Neural progenitor cell (in vitro differentiated cells): ENCODE measurements at regions not wholly inside any gene's neighbourhood (a gene's known extent, or its start where the extent isn't known, plus 50 kb on each side); places are given as distances from the start of the nearest gene placed in this dataset.

Experiments
- DNase-seq: peaks from one replicate; pipeline ENCODE4 v3.0.0-alpha.2; 2016; ENCODE audit warnings: low spot score
- H2AFZ ChIP-seq: fragments of 200-600 bp; sonication (generic); replicated peaks from 2 replicates; pipeline ENCODE4 v1.6.1; 2016; ENCODE audit warnings: antibody characterized with exemption
- H3F3A ChIP-seq: fragments of 200-600 bp; sonication (generic); 2 replicates; pipeline ENCODE4 v1.6.1; 2016; ENCODE audit warnings: antibody characterized with exemption, low read depth
- H3K27ac ChIP-seq: fragments of 200-600 bp; sonication (generic); 2 replicates; pipeline ENCODE4 v1.5.1; 2016; ENCODE audit warnings: mild to moderate bottlenecking
- H3K27me3 ChIP-seq: fragments of 200-600 bp; sonication (generic); 2 replicates; pipeline ENCODE4 v1.6.1; 2016; ENCODE audit warnings: mild to moderate bottlenecking, moderate library complexity
- H3K36me3 ChIP-seq: fragments of 200-600 bp; sonication (generic); 2 replicates; pipeline ENCODE4 v1.5.1; 2016
- H3K4me1 ChIP-seq: fragments of 200-600 bp; sonication (generic); 2 replicates; pipeline ENCODE4 v1.6.1; 2016; ENCODE audit warnings: mixed run types
- H3K4me2 ChIP-seq: fragments of 200-600 bp; sonication (generic); 2 replicates; pipeline ENCODE4 v1.6.1; 2016
- H3K4me3 ChIP-seq: fragments of 200-600 bp; sonication (generic); 2 replicates; pipeline ENCODE4 v1.5.1; 2016
- H3K79me2 ChIP-seq: fragments of 200-600 bp; sonication (generic); 2 replicates; pipeline ENCODE4 v1.6.1; 2016; ENCODE audit warnings: low read depth
- H3K9ac ChIP-seq: fragments of 200-600 bp; sonication (generic); 2 replicates; pipeline ENCODE4 v1.6.1; 2016
- H3K9me3 ChIP-seq: fragments of 200-600 bp; sonication (generic); 2 replicates; pipeline ENCODE4 v1.5.1; 2016; ENCODE audit warnings: low read depth
- H4K20me1 ChIP-seq: fragments of 200-600 bp; sonication (generic); 2 replicates; pipeline ENCODE4 v1.6.1; 2016; ENCODE audit warnings: low read depth
- H3K27ac Mint-ChIP-seq: 3 replicates; pipeline ENCODE4 v1.8.0; 2021; ENCODE audit warnings: mixed read lengths
- H3K27me3 Mint-ChIP-seq: 2 replicates; pipeline ENCODE4 v1.8.0; 2022; ENCODE audit warnings: low read depth, mild to moderate bottlenecking, inconsistent platforms, moderate library complexity, mixed read lengths; ENCODE audit not compliant: insufficient read depth
- H3K36me3 Mint-ChIP-seq: 3 replicates; pipeline ENCODE4 v1.8.0; 2021; ENCODE audit warnings: mixed read lengths
- H3K4me1 Mint-ChIP-seq: 3 replicates; pipeline ENCODE4 v1.8.0; 2021; ENCODE audit warnings: mixed read lengths
- H3K4me3 Mint-ChIP-seq: 3 replicates; pipeline ENCODE4 v1.8.0; 2021; ENCODE audit warnings: mild to moderate bottlenecking, moderate library complexity, mixed read lengths
- H3K9me3 Mint-ChIP-seq: 3 replicates; pipeline ENCODE4 v1.8.0; 2020; ENCODE audit warnings: mixed read lengths
- EZH2 ChIP-seq: fragments of 200-600 bp; sonication (generic); IDR thresholded peaks from 2 replicates; pipeline ENCODE4 v1.6.1; 2017; ENCODE audit warnings: antibody characterized with exemption, mild to moderate bottlenecking, moderate library complexity
- EZH2phosphoT487 ChIP-seq: fragments of 200-600 bp; sonication (generic); IDR thresholded peaks from 2 replicates; pipeline ENCODE4 v1.6.1; 2017; ENCODE audit warnings: antibody characterized with exemption
- TF ChIP-seq, protein P1 (sequence below): fragments of 200-600 bp; sonication (generic); IDR thresholded peaks from 2 replicates; pipeline ENCODE4 v1.5.1; 2017; ENCODE audit warnings: antibody characterized with exemption, mild to moderate bottlenecking

DNA sequence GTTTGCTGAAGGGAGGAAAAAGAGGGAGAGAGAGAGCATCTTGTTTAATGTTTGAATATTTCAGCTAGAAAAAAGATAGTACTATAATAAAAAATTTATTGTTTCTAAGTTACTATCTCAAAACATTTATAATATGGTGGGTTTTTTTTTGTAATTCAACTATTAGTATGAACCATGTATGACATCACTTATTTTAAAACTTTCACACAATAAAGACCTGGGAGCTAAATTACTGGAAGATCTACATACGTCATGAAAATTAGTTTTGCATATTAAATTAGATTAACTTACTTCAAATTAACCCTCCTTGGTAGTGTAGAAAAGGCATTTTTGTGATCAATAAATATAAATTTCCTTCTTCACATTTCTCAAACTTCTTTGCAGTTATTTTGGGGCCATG, 432.0 kb upstream of the SLIT2 start:
- Histone ChIP-seq H3K4me2 (no peak overlapping the region), H3K27ac (no peak overlapping the region), H3K4me3 (no peak overlapping the region), H3K9ac (no peak overlapping the region), H3K4me1 (peaks cover 12% of the 10 kb centered on the region), H3K79me2 (no peaks in the 10 kb centered on the region), H2AFZ (no peak overlapping the region), H3F3A (no peaks in the 10 kb centered on the region), H4K20me1 (no peaks in the 10 kb centered on the region), H3K27me3 (no peaks in the 10 kb centered on the region), H3K36me3 (no peaks in the 10 kb centered on the region), H3K9me3 (no peaks in the 10 kb centered on the region)
- DNase-seq = no peak
- Mint-ChIP-seq H3K9me3 (no peaks in the 10 kb centered on the region), H3K36me3 (no peaks in the 10 kb centered on the region), H3K4me1 (peaks cover 13% of the 10 kb centered on the region), H3K27me3 (peaks cover 3% of the 10 kb centered on the region), H3K4me3 (no peak overlapping the region), H3K27ac (no peak overlapping the region)
- no peak for TF ChIP-seq EZH2phosphoT487
- TF ChIP-seq EZH2 = no peak
- TF ChIP-seq, protein P1, sequence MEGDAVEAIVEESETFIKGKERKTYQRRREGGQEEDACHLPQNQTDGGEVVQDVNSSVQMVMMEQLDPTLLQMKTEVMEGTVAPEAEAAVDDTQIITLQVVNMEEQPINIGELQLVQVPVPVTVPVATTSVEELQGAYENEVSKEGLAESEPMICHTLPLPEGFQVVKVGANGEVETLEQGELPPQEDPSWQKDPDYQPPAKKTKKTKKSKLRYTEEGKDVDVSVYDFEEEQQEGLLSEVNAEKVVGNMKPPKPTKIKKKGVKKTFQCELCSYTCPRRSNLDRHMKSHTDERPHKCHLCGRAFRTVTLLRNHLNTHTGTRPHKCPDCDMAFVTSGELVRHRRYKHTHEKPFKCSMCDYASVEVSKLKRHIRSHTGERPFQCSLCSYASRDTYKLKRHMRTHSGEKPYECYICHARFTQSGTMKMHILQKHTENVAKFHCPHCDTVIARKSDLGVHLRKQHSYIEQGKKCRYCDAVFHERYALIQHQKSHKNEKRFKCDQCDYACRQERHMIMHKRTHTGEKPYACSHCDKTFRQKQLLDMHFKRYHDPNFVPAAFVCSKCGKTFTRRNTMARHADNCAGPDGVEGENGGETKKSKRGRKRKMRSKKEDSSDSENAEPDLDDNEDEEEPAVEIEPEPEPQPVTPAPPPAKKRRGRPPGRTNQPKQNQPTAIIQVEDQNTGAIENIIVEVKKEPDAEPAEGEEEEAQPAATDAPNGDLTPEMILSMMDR = no peak

DNA sequence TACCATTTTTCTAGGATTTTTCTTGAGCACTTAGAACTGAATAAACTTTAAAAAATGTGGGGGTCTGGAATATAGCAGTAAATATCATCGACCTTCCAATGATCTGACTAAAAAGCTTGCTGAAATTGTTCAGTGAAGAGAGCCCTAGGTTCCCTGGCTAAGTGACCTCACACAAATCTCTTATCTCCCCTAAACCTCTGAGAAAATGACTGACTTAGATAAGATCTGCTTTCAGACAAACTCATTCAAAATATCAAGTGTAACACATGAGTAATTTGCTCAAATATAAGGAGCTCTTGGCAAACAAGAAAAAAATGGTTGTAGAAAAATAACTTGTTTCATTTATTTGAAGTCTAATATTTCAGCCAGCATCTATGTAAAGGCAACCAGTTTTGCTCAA, 441.7 kb upstream of the SLIT2 start:
- Mint-ChIP-seq H3K27me3 (no peaks in the 10 kb centered on the region), H3K9me3 (peaks cover 3% of the 10 kb centered on the region), H3K4me1 (peaks cover 12% of the 10 kb centered on the region), H3K36me3 (no peaks in the 10 kb centered on the region), H3K4me3 (no peak overlapping the region), H3K27ac (no peak overlapping the region)
- H3K4me2 ChIP-seq = no peak overlapping the region
- no peak overlapping the region for H3K27ac ChIP-seq
- no peaks in the 10 kb centered on the region for H3F3A ChIP-seq
- H3K36me3 ChIP-seq = no peaks in the 10 kb centered on the region
- H3K9me3 ChIP-seq = no peaks in the 10 kb centered on the region
- DNase-seq = no peak
- H3K79me2 ChIP-seq = no peaks in the 10 kb centered on the region
- H2AFZ ChIP-seq = no peak overlapping the region
- no peak overlapping the region for H3K4me3 ChIP-seq
- H3K27me3 ChIP-seq = no peaks in the 10 kb centered on the region
- no peaks in the 10 kb centered on the region for H3K4me1 ChIP-seq
- no peaks in the 10 kb centered on the region for H4K20me1 ChIP-seq
- no peak overlapping the region for H3K9ac ChIP-seq
- no peak for TF ChIP-seq EZH2
- TF ChIP-seq, protein P1 = no peak
- no peak for TF ChIP-seq EZH2phosphoT487

DNA sequence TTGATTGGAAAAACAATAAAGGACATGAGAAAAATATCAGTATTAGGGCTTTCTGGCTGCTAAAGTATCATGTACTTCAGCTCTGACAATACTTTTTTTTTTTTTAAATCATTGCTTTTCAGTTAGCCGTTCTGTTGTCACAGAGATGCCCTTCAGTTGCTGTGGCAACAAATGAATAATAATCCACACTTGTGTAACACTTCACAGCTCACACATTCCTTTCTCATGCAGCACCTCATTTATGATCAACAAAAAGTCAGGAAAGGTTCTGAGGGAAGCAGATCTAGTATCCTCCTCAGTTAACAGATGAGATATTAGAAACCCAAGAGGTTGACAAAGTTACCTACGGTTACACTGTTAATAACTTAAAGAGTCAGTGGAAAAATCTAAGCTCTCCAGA, 444.2 kb upstream of the SLIT2 start:
- Mint-ChIP-seq H3K27me3 (no peaks in the 10 kb centered on the region), H3K9me3 (peaks cover 3% of the 10 kb centered on the region), H3K4me1 (peaks cover 12% of the 10 kb centered on the region), H3K4me3 (no peak overlapping the region), H3K27ac (peak overlapping the region; percentile 92), H3K36me3 (no peaks in the 10 kb centered on the region)
- H3K27ac ChIP-seq = no peak overlapping the region
- H3K4me3 ChIP-seq = no peak overlapping the region
- DNase-seq = no peak
- H3K9ac ChIP-seq = no peak overlapping the region
- no peaks in the 10 kb centered on the region for H3K4me1 ChIP-seq
- no peaks in the 10 kb centered on the region for H3K27me3 ChIP-seq
- H3K9me3 ChIP-seq = no peaks in the 10 kb centered on the region
- H3K36me3 ChIP-seq = no peaks in the 10 kb centered on the region
- H3K79me2 ChIP-seq = no peaks in the 10 kb centered on the region
- TF ChIP-seq EZH2phosphoT487 = no peak
- no peak for TF ChIP-seq EZH2
- TF ChIP-seq, protein P1 = no peak
- H2AFZ ChIP-seq = no peak overlapping the region
- H3F3A ChIP-seq = no peaks in the 10 kb centered on the region
- no peak overlapping the region for H3K4me2 ChIP-seq
- no peaks in the 10 kb centered on the region for H4K20me1 ChIP-seq

DNA sequence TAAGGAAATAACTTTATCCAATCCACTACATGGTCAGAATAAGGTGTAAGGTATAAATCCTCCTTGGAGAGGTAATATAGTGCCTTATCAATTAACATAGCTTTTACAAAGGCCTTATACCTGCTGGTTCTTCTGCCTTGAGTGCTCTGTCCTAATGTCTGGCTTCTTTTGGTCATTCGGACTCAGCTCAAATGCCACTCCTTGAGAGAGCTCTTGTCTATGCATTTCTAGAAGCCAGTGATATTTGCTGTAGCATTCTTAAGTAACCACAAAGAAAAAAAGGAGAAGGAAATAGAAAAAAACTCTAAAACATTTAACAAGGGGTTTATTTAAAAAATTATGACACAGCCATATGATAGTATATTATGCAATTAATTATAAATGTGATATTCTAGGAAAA, 444.8 kb upstream of the SLIT2 start:
- peaks cover 3% of the 10 kb centered on the region for H3K9me3 Mint-ChIP-seq
- Histone ChIP-seq H3K4me3 (no peak overlapping the region), H3K4me2 (no peak overlapping the region), H3K36me3 (no peaks in the 10 kb centered on the region), H3K9me3 (no peaks in the 10 kb centered on the region), H4K20me1 (no peaks in the 10 kb centered on the region), H3K27ac (no peak overlapping the region), H3K79me2 (no peaks in the 10 kb centered on the region), H3K9ac (no peak overlapping the region), H3K4me1 (no peaks in the 10 kb centered on the region), H3K27me3 (no peaks in the 10 kb centered on the region), H3F3A (no peaks in the 10 kb centered on the region), H2AFZ (no peak overlapping the region)
- H3K36me3 Mint-ChIP-seq = no peaks in the 10 kb centered on the region
- TF ChIP-seq, protein P1 = no peak
- TF ChIP-seq EZH2phosphoT487 = no peak
- TF ChIP-seq EZH2 = no peak
- no peak overlapping the region for H3K4me3 Mint-ChIP-seq
- peak overlapping the region; percentile 8 for H3K27ac Mint-ChIP-seq
- no peak for DNase-seq
- peaks cover 12% of the 10 kb centered on the region for H3K4me1 Mint-ChIP-seq
- no peaks in the 10 kb centered on the region for H3K27me3 Mint-ChIP-seq
